GM23338 (cell line): ENCODE measurements at regions not wholly inside any gene's neighbourhood (a gene's known extent, or its start where the extent isn't known, plus 50 kb on each side); places are given as distances from the start of the nearest gene placed in this dataset.
A peak's percentile ranks its signal among the peaks of the same experiment; 100 is the strongest.
"Not testable (repeated sequence)": the region's sequence is repeated elsewhere in the genome, so short reads cannot be mapped to it uniquely, and the experiment has no call there.

Source experiments
- ATAC-seq: fragments of 200-7000 bp; cut with Tn5 transposase; 3 replicates; pipeline ENCODE4 v1.9.1; 2020
- DNase-seq: peaks from one replicate; pipeline ENCODE4 v3.0.0-alpha.2; 2015; ENCODE audit warnings: low spot score
- H2AFZ ChIP-seq: fragments of 200-600 bp; sonication (generic); 2 replicates; pipeline ENCODE4 v1.8.0; 2016; ENCODE audit warnings: antibody characterized with exemption, mild to moderate bottlenecking, moderate library complexity
- H3F3A ChIP-seq: fragments of 200-600 bp; sonication (generic); replicated peaks from 2 replicates; pipeline ENCODE4 v1.8.0; 2017; ENCODE audit warnings: antibody characterized with exemption, mixed run types, low read depth
- H3K27ac ChIP-seq: fragments of 200-600 bp; sonication (generic); 2 replicates; pipeline ENCODE4 v1.6.1; 2016; ENCODE audit warnings: low read depth
- H3K27me3 ChIP-seq: fragments of 200-600 bp; sonication (generic); 2 replicates; pipeline ENCODE4 v1.8.0; 2016; ENCODE audit warnings: mild to moderate bottlenecking, mixed run types, moderate library complexity; ENCODE audit not compliant: insufficient read depth
- H3K36me3 ChIP-seq: fragments of 200-600 bp; sonication (generic); 2 replicates; pipeline ENCODE4 v1.8.0; 2016; ENCODE audit warnings: mild to moderate bottlenecking; ENCODE audit not compliant: insufficient read depth
- H3K4me1 ChIP-seq: fragments of 200-600 bp; sonication (generic); 2 replicates; pipeline ENCODE4 v1.8.0; 2016; ENCODE audit warnings: mild to moderate bottlenecking, moderate library complexity; ENCODE audit not compliant: insufficient read depth
- H3K4me2 ChIP-seq: fragments of 200-600 bp; sonication (generic); 2 replicates; pipeline ENCODE4 v1.7.1; 2017; ENCODE audit warnings: mixed run types
- H3K4me3 ChIP-seq: fragments of 200-600 bp; sonication (generic); 2 replicates; pipeline ENCODE4 v1.6.1; 2016; ENCODE audit warnings: mixed run types
- H3K79me2 ChIP-seq: fragments of 200-600 bp; sonication (generic); replicated peaks from 2 replicates; pipeline ENCODE4 v1.8.0; 2017; ENCODE audit warnings: mild to moderate bottlenecking; ENCODE audit not compliant: insufficient read depth
- H3K9me2 ChIP-seq: fragments of 200-600 bp; sonication (generic); 2 replicates; pipeline ENCODE4 v1.8.0; 2017; ENCODE audit not compliant: insufficient read depth
- H4K20me1 ChIP-seq: fragments of 200-600 bp; sonication (generic); replicated peaks from 2 replicates; pipeline ENCODE4 v1.8.0; 2017; ENCODE audit warnings: mild to moderate bottlenecking; ENCODE audit not compliant: insufficient read depth
- H3K27ac Mint-ChIP-seq: 2 replicates; pipeline ENCODE4 v1.8.0; 2020; ENCODE audit warnings: inconsistent platforms, mild to moderate bottlenecking, moderate library complexity, mixed read lengths
- H3K27me3 Mint-ChIP-seq: 3 replicates; pipeline ENCODE4 v1.8.0; 2022; ENCODE audit warnings: low read depth, mild to moderate bottlenecking, moderate library complexity, mixed read lengths, inconsistent platforms; ENCODE audit not compliant: insufficient read depth, poor library complexity
- H3K36me3 Mint-ChIP-seq: 3 replicates; pipeline ENCODE4 v1.8.0; 2021; ENCODE audit warnings: low read depth, mild to moderate bottlenecking, inconsistent platforms, moderate library complexity, mixed read lengths
- H3K4me1 Mint-ChIP-seq: 3 replicates; pipeline ENCODE4 v1.8.0; 2020; ENCODE audit warnings: mild to moderate bottlenecking, inconsistent platforms, mixed read lengths
- H3K4me3 Mint-ChIP-seq: 3 replicates; pipeline ENCODE4 v1.8.0; 2021; ENCODE audit warnings: moderate library complexity, mild to moderate bottlenecking, inconsistent platforms, mixed read lengths
- H3K9me3 Mint-ChIP-seq: 3 replicates; pipeline ENCODE4 v1.8.0; 2020; ENCODE audit warnings: moderate library complexity, mild to moderate bottlenecking, inconsistent platforms, mixed read lengths
- CTCF ChIP-seq, 2 experiments: fragments of 200-600 bp in 1 of 2; sonication (generic) in 1 of 2; conservative IDR thresholded peaks; 2 replicates each; pipeline versions ENCODE4 v1.5.1 to v1.6.1; 2016 to 2017; ENCODE audit warnings: antibody characterized with exemption in 2 of 2, low read depth in 2 of 2, mild to moderate bottlenecking in 2 of 2, moderate library complexity in 1 of 2
- TF ChIP-seq, protein P1 (sequence below): IDR thresholded peaks from one replicate; pipeline ENCODE4 v1.6.1; 2018; ENCODE audit warnings: antibody characterized with exemption; ENCODE audit not compliant: unreplicated experiment

DNA sequence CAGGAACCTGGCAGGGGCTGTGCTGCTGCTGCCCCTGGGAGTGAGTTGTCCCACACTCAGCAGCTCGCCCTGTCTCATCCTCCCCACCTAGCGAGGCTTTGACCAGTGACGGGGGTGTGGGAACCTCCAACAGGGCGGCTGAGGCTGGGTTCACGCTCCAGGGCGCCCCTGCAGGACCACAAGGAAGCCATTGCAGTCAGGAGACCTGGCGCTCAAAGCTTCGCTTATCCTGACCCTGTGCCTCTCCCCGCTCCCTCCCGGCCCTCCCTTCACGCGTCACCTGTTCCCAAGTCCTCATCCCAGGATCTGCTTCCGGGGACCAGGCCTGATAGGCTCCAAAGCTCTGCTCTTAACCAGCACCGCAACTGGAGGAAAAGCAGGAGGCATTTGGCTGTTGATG lies 272.0 kb upstream of the SFSWAP start:
- ATAC-seq = peak; percentile 81
- no peak overlapping the region for H3K27ac Mint-ChIP-seq
- peaks cover 10% of the 10 kb centered on the region for H3K27me3 Mint-ChIP-seq
- Histone ChIP-seq H4K20me1 (no peaks in the 10 kb centered on the region), H3K27me3 (no peaks in the 10 kb centered on the region), H2AFZ (no peak overlapping the region), H3F3A (no peaks in the 10 kb centered on the region), H3K9me2 (no peaks in the 10 kb centered on the region), H3K36me3 (no peaks in the 10 kb centered on the region), H3K27ac (no peak overlapping the region), H3K4me3 (no peak overlapping the region), H3K4me2 (no peak overlapping the region), H3K79me2 (no peaks in the 10 kb centered on the region), H3K4me1 (no peaks in the 10 kb centered on the region)
- TF ChIP-seq, protein P1, sequence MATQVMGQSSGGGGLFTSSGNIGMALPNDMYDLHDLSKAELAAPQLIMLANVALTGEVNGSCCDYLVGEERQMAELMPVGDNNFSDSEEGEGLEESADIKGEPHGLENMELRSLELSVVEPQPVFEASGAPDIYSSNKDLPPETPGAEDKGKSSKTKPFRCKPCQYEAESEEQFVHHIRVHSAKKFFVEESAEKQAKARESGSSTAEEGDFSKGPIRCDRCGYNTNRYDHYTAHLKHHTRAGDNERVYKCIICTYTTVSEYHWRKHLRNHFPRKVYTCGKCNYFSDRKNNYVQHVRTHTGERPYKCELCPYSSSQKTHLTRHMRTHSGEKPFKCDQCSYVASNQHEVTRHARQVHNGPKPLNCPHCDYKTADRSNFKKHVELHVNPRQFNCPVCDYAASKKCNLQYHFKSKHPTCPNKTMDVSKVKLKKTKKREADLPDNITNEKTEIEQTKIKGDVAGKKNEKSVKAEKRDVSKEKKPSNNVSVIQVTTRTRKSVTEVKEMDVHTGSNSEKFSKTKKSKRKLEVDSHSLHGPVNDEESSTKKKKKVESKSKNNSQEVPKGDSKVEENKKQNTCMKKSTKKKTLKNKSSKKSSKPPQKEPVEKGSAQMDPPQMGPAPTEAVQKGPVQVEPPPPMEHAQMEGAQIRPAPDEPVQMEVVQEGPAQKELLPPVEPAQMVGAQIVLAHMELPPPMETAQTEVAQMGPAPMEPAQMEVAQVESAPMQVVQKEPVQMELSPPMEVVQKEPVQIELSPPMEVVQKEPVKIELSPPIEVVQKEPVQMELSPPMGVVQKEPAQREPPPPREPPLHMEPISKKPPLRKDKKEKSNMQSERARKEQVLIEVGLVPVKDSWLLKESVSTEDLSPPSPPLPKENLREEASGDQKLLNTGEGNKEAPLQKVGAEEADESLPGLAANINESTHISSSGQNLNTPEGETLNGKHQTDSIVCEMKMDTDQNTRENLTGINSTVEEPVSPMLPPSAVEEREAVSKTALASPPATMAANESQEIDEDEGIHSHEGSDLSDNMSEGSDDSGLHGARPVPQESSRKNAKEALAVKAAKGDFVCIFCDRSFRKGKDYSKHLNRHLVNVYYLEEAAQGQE = no peak
- peak; percentile 28 to 44 for TF ChIP-seq CTCF (conservative IDR thresholded peaks at IDR 0.05; ENCODE audit: low read depth in 2 of 2)
- peaks cover 4% of the 10 kb centered on the region; the same call in 2 of the 3 replicates for H3K4me1 Mint-ChIP-seq
- H3K9me3 Mint-ChIP-seq = no peaks in the 10 kb centered on the region; the same call in 2 of the 3 replicates
- H3K4me3 Mint-ChIP-seq = no peak overlapping the region
- no peaks in the 10 kb centered on the region for H3K36me3 Mint-ChIP-seq
- DNase-seq = peak; percentile 67

DNA sequence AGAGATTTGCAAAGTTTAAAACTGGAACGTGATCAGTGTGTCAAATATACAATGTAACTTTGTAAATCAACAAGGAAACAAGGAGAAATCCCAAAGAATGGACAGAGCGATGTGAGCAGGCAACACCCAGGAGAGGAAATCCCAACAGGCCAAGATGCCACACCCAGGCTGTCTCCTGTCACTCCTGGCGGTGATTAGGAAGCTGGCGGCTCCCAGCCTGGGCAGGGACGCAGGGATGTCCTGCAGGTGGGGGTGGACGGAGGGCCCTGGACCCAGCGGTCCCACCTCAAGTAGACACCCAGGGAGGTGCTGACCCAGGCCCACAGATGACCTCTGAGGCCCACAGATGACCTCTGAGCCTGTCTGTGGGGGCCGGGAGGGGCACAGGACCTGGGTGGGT lies 271.1 kb upstream of the SFSWAP start:
- H3K4me1 Mint-ChIP-seq, H3K27me3 ChIP-seq, H3K27ac Mint-ChIP-seq, H3F3A ChIP-seq, H3K36me3 Mint-ChIP-seq, H4K20me1 ChIP-seq, ATAC-seq, H3K4me3 Mint-ChIP-seq, H3K27me3 Mint-ChIP-seq, H3K9me2 ChIP-seq, H3K79me2 ChIP-seq, H2AFZ ChIP-seq, H3K36me3 ChIP-seq, H3K9me3 Mint-ChIP-seq, H3K4me3 ChIP-seq, H3K27ac ChIP-seq, H3K4me2 ChIP-seq, H3K4me1 ChIP-seq, DNase-seq: not testable (repeated sequence)

DNA sequence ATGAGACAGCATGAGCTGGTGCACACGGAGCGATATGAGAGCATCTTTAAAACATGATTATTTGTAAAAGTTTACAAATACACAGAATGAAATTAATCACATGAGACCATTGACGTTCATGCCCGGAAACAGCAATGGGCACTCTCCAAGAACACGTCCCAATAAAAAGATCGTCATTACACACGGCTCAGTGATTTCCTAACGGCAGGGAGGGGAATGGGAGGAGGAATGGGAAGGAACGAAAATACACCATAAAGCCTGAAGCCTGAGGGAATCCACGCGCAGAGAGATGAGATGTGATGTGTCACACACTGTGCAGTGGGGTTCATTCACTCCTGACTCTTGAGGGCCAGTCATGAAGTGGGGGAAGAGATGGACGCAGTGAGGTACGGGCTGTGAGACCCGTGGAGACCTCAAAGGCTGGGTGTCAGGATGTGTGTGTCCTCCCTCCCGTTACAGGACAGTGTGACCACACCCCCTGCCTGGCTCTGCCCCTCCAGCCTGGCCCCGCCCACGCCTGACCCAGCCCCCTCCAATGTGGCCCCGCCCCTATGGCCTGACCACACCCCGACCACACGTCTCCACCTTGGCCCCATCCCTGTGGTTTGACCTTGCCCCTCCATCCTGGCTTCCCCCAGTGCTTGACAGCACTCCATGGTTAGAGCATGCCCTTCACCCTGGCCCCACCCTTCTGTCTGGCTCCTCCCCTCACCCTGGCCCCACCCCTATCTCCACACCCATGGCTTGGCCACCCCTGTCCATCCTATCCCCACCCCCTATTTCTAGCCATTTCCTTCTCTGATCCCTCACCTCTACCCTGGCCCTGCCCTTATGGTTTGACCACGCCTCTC lies 270.5 kb upstream of the SFSWAP start:
- H3K4me3 ChIP-seq, H3K4me1 Mint-ChIP-seq, H3K79me2 ChIP-seq, H3F3A ChIP-seq, H3K9me2 ChIP-seq, H4K20me1 ChIP-seq, H3K36me3 ChIP-seq, H3K27me3 ChIP-seq, H3K27ac Mint-ChIP-seq, H3K27me3 Mint-ChIP-seq, H3K36me3 Mint-ChIP-seq, H3K4me3 Mint-ChIP-seq, H3K4me2 ChIP-seq, H3K4me1 ChIP-seq, H3K27ac ChIP-seq, H3K9me3 Mint-ChIP-seq, DNase-seq, H2AFZ ChIP-seq: not testable (repeated sequence)
- peak; percentile 29 for ATAC-seq
